WI38 (cell line): ENCODE measurements at regions not wholly inside any gene's neighbourhood (a gene's known extent, or its start where the extent isn't known, plus 50 kb on each side); places are given as distances from the start of the nearest gene placed in this dataset.

Experiments used
- H3K4me3 ChIP-seq: 2 replicates; pipeline ENCODE4 v1.5.1; 2011; ENCODE audit warnings: low read depth, mild to moderate bottlenecking, control low read depth, low read length
- TF ChIP-seq, protein P1 (sequence below): IDR thresholded peaks from 2 replicates; pipeline ENCODE4 v1.5.1; 2012; ENCODE audit warnings: low read depth, mild to moderate bottlenecking, control low read depth, low read length

DNA sequence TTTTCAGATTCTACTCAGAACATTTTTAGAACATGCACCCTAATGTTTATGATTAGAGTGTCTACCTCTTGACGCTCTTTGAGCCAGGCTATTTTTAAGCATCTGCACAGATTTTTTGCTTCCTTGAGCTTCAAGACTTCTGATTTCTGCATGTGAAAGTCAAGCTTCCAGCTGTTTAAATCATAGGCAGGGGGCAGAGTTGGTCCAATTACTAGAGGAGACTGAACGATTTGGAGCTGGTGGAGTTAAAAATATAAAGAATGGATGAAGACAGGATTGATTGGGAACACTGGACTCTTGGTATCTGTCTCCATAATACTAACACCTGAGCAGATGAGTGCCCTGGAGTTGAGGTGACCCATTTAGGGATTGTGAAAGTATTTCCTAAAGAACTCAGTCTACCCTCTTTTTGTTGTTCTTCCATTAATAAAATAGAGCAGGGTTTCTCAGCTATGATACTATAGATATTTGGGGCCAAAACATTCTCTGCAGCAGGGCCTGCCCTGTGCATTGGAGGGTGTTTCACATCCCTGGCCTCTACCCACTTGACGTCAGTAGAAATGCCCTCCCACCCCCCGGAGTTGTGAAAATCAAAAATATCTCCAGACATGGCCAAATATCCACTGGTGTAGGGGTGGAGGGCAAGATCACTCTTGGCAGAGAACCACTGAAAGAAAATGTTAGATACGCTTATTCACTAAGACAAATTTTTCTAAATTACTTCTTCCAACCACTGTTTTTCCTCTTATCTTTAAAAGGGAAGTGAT is 160.1 kb downstream of the COG6 start:
- TF ChIP-seq, protein P1, sequence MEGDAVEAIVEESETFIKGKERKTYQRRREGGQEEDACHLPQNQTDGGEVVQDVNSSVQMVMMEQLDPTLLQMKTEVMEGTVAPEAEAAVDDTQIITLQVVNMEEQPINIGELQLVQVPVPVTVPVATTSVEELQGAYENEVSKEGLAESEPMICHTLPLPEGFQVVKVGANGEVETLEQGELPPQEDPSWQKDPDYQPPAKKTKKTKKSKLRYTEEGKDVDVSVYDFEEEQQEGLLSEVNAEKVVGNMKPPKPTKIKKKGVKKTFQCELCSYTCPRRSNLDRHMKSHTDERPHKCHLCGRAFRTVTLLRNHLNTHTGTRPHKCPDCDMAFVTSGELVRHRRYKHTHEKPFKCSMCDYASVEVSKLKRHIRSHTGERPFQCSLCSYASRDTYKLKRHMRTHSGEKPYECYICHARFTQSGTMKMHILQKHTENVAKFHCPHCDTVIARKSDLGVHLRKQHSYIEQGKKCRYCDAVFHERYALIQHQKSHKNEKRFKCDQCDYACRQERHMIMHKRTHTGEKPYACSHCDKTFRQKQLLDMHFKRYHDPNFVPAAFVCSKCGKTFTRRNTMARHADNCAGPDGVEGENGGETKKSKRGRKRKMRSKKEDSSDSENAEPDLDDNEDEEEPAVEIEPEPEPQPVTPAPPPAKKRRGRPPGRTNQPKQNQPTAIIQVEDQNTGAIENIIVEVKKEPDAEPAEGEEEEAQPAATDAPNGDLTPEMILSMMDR: no peak
- no peak overlapping the region for H3K4me3 ChIP-seq

DNA sequence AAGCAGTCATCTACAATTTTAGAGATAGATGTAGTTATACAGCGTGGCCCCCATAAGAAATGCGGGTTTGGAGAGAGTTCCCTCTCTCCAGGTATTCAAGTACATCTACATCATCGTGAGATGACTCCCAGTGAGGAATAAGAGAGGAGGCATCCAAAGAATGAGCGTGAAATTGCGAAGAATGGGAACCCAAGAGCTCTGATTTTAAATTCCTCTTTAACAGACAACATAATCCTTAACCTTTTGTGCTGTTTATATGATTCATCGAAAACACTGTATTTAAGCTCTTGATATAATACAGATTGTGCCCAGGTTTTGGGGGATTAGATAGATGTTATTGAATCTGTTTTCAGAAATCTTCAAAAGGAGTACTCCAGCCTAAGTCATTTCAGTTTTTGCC is 161.5 kb downstream of the COG6 start:
- TF ChIP-seq, protein P1: no peak
- no peak overlapping the region for H3K4me3 ChIP-seq

DNA sequence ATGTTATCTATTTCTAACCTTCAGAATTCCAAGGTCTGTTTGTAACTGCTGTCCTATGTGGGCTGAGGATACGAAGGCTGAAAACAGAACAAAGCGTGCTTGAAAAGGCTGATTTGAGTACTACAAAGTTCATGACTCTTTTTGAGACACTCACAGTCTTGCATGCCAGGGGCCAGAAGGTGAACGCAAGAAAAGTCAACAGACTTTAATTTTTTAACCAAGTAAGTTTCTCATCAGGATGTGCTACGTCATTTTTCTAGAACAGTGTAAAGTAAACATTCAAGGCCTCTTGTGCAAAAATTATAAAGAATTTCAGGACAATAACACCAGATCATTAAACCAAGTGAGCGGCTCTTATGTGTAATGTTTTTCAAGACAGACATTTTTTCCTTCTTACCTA is 163.5 kb downstream of the COG6 start:
- H3K4me3 ChIP-seq: no peak overlapping the region
- TF ChIP-seq, protein P1: no peak

GRCh38 chr13:39820606-39821005 is 165.1 kb downstream of the COG6 start:
- H3K4me3 ChIP-seq: no peak overlapping the region
- TF ChIP-seq, protein P1: no peak

GRCh38 chr13:39821977-39822376 is 166.5 kb downstream of the COG6 start:
- TF ChIP-seq, protein P1: no peak

DNA sequence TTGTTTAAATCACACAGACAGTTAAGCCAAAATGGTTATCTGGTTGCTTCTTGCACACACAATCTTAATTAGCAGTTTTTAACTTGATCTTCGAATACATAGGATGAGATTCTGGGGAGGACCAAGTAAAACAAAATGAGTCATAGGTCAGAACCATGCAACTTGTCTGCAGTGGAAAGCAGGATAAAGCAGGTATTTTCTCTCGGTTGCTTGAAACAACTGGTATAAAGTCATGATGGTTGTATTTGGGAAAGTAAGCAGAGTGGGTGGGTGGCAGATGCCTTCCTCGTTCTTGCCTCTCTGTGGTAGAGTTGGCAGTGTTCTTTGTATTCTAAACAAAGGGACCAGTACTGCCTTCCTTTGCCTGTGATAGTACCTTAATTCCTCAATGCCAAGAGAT is 167.0 kb downstream of the COG6 start:
- H3K4me3 ChIP-seq: no peak overlapping the region
- TF ChIP-seq, protein P1: no peak

More at GRCh38 chr13:39821977-39822376, 166.5 kb downstream of the COG6 start:
- H3K4me3 ChIP-seq: no peak overlapping the region

- TF ChIP-seq, protein P1: no peak
- no peak overlapping the region for H3K4me3 ChIP-seq
Measured at GRCh38 chr13:39823063-39823713, 167.7 kb downstream of the COG6 start.
